ENCODE measurements at regions not wholly inside any gene's neighbourhood (a gene's known extent, or its start where the extent isn't known, plus 50 kb on each side); places are given as distances from the start of the nearest gene placed in this dataset.

DNA sequence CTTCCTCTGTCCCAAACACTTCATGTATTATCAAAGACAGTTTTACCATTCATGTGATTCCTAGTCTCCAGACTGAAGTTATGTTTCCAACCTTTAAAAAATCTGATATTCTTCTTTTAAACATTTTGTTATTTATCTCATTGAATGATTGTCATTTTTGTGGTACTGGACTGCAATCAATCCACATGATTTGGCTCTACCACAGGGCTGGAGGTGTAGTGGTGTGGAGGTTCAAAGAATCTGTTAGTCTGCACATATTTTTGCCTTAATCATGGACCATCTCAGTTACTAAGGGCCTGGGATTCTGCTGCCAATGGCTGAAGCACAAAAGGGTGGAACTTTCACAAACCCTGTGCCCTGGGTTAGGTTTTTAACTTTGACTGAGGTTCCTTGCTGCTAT is 164.1 kb upstream of the JAG1 start:
- Histone ChIP-seq H3K9me2 (ENCODE audit: insufficient read depth, low read length) (no peaks in the 10 kb centered on the region), H3K79me2 (replicated peaks; ENCODE audit: insufficient read depth, low read length) (no peaks in the 10 kb centered on the region), H3K9ac (ENCODE audit: low read length) (no peak overlapping the region), H3K27me3 (ENCODE audit: insufficient read depth, low read depth, low read length) (no peaks in the 10 kb centered on the region), H3K27ac (ENCODE audit: low read length) (no peak overlapping the region), H3K4me2 (ENCODE audit: low read length) (no peak overlapping the region), H3K36me3 (ENCODE audit: insufficient read depth, low read length) (no peaks in the 10 kb centered on the region), H3K4me3 (ENCODE audit: low read length) (no peak overlapping the region), H3F3A (ENCODE audit: insufficient read depth, low read length, poor library complexity, severe bottlenecking) (no peaks in the 10 kb centered on the region), H3K9me3 (ENCODE audit: low read length) (peaks cover 6% of the 10 kb centered on the region), H2AFZ (ENCODE audit: low read depth, low read length) (no peak overlapping the region), H4K20me1 (ENCODE audit: insufficient read depth) (no peaks in the 10 kb centered on the region)
- TF ChIP-seq EP300 (conservative IDR thresholded peaks at IDR 0.05; ENCODE audit: poor library complexity, severe bottlenecking), result no peak
- TF ChIP-seq SMC3 (conservative IDR thresholded peaks at IDR 0.05; ENCODE audit: poor library complexity), result no peak
- TF ChIP-seq RAD21 (conservative IDR thresholded peaks at IDR 0.05), result no peak
- no peak for TF ChIP-seq MXI1 (conservative IDR thresholded peaks at IDR 0.05; ENCODE audit: poor library complexity, severe bottlenecking)
- TF ChIP-seq, protein P1, sequence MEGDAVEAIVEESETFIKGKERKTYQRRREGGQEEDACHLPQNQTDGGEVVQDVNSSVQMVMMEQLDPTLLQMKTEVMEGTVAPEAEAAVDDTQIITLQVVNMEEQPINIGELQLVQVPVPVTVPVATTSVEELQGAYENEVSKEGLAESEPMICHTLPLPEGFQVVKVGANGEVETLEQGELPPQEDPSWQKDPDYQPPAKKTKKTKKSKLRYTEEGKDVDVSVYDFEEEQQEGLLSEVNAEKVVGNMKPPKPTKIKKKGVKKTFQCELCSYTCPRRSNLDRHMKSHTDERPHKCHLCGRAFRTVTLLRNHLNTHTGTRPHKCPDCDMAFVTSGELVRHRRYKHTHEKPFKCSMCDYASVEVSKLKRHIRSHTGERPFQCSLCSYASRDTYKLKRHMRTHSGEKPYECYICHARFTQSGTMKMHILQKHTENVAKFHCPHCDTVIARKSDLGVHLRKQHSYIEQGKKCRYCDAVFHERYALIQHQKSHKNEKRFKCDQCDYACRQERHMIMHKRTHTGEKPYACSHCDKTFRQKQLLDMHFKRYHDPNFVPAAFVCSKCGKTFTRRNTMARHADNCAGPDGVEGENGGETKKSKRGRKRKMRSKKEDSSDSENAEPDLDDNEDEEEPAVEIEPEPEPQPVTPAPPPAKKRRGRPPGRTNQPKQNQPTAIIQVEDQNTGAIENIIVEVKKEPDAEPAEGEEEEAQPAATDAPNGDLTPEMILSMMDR (IDR thresholded peaks at IDR 0.05; ENCODE audit: poor library complexity, severe bottlenecking), result no peak
- TF ChIP-seq TAF1 (IDR thresholded peaks at IDR 0.05; ENCODE audit: low read depth), result no peak
- TF ChIP-seq EZH2 (IDR thresholded peaks at IDR 0.05; ENCODE audit: borderline replicate concordance, insufficient read depth, low read length, poor library complexity, severe bottlenecking), result no peak
- TF ChIP-seq POLR2AphosphoS5 (IDR thresholded peaks at IDR 0.05), result no peak
- TF ChIP-seq, protein P2, sequence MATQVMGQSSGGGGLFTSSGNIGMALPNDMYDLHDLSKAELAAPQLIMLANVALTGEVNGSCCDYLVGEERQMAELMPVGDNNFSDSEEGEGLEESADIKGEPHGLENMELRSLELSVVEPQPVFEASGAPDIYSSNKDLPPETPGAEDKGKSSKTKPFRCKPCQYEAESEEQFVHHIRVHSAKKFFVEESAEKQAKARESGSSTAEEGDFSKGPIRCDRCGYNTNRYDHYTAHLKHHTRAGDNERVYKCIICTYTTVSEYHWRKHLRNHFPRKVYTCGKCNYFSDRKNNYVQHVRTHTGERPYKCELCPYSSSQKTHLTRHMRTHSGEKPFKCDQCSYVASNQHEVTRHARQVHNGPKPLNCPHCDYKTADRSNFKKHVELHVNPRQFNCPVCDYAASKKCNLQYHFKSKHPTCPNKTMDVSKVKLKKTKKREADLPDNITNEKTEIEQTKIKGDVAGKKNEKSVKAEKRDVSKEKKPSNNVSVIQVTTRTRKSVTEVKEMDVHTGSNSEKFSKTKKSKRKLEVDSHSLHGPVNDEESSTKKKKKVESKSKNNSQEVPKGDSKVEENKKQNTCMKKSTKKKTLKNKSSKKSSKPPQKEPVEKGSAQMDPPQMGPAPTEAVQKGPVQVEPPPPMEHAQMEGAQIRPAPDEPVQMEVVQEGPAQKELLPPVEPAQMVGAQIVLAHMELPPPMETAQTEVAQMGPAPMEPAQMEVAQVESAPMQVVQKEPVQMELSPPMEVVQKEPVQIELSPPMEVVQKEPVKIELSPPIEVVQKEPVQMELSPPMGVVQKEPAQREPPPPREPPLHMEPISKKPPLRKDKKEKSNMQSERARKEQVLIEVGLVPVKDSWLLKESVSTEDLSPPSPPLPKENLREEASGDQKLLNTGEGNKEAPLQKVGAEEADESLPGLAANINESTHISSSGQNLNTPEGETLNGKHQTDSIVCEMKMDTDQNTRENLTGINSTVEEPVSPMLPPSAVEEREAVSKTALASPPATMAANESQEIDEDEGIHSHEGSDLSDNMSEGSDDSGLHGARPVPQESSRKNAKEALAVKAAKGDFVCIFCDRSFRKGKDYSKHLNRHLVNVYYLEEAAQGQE (IDR thresholded peaks at IDR 0.05; ENCODE audit: borderline replicate concordance), result no peak

DNA sequence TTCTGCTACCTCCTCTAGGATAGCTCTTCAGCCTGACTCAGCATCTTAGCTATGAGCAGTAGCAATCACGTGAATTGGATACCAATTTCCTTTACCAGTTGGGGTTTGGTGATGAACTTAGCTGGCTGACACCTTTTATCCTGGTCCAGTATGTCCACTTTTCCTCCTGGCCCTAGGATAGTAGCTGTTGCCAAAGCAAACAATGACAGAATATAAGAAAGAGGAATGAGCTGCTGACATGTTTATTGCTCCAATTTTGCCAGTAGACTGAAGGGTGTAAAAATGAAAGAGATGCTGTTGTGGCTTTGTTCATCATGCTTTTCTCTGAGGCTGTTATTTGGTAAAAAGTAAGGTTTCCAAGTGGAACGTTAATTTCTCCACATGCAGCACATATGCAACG is 168.3 kb upstream of the JAG1 start:
- Histone ChIP-seq H2AFZ (ENCODE audit: low read depth, low read length) (no peak overlapping the region), H3K4me3 (ENCODE audit: low read length) (no peak overlapping the region), H3K4me2 (ENCODE audit: low read length) (no peak overlapping the region), H3K27ac (ENCODE audit: low read length) (no peak overlapping the region), H3K9me3 (ENCODE audit: low read length) (peaks cover 6% of the 10 kb centered on the region), H3K79me2 (replicated peaks; ENCODE audit: insufficient read depth, low read length) (no peaks in the 10 kb centered on the region), H3K36me3 (ENCODE audit: insufficient read depth, low read length) (no peaks in the 10 kb centered on the region), H3F3A (ENCODE audit: insufficient read depth, low read length, poor library complexity, severe bottlenecking) (no peaks in the 10 kb centered on the region), H3K27me3 (ENCODE audit: insufficient read depth, low read depth, low read length) (no peaks in the 10 kb centered on the region), H3K9ac (ENCODE audit: low read length) (no peak overlapping the region), H3K9me2 (ENCODE audit: insufficient read depth, low read length) (no peaks in the 10 kb centered on the region), H4K20me1 (ENCODE audit: insufficient read depth) (no peaks in the 10 kb centered on the region)
- TF ChIP-seq EZH2 (IDR thresholded peaks at IDR 0.05; ENCODE audit: borderline replicate concordance, insufficient read depth, low read length, poor library complexity, severe bottlenecking) (no peak), SMC3 (conservative IDR thresholded peaks at IDR 0.05; ENCODE audit: poor library complexity) (no peak), MXI1 (conservative IDR thresholded peaks at IDR 0.05; ENCODE audit: poor library complexity, severe bottlenecking) (no peak), RAD21 (conservative IDR thresholded peaks at IDR 0.05) (no peak), TAF1 (IDR thresholded peaks at IDR 0.05; ENCODE audit: low read depth) (no peak), POLR2AphosphoS5 (IDR thresholded peaks at IDR 0.05) (no peak), EP300 (conservative IDR thresholded peaks at IDR 0.05; ENCODE audit: poor library complexity, severe bottlenecking) (no peak)
- TF ChIP-seq, protein P1 (IDR thresholded peaks at IDR 0.05; ENCODE audit: poor library complexity, severe bottlenecking), result no peak
- TF ChIP-seq, protein P2 (IDR thresholded peaks at IDR 0.05; ENCODE audit: borderline replicate concordance), result no peak

Data from neural cell (in vitro differentiated cells).